NCI-H2227 treated with DMSO at 0.1 percent for 48 hours (cell line): ENCODE measurements at regions not wholly inside any gene's neighbourhood (a gene's known extent, or its start where the extent isn't known, plus 50 kb on each side); places are given as distances from the start of the nearest gene placed in this dataset.
"Not testable (repeated sequence)": the region's sequence is repeated elsewhere in the genome, so short reads cannot be mapped to it uniquely, and the experiment has no call there.

Source experiments
- DNase-seq: peaks from one replicate; lab custom pipeline; 2025; lab: John Stamatoyannopoulos, UW

GRCh38 chr16:79977940-79978836 lies 377.7 kb upstream of the MAF start:
- no peak for DNase-seq

- DNase-seq, result no peak
These were observed 372.8 kb upstream of the MAF start for GRCh38 chr16:79973320-79973719.

GRCh38 chr16:79972053-79972704 lies 371.6 kb upstream of the MAF start:
- DNase-seq, result no peak

- DNase-seq, result no peak
These were observed 370.7 kb upstream of the MAF start for GRCh38 chr16:79971237-79971572.

GRCh38 chr16:79970551-79971236 lies 370.2 kb upstream of the MAF start:
- DNase-seq, result no peak

GRCh38 chr16:79970087-79970486 lies 369.6 kb upstream of the MAF start:
- no peak for DNase-seq

- no peak for DNase-seq
These were observed 368.9 kb upstream of the MAF start for GRCh38 chr16:79969458-79969857.

GRCh38 chr16:79966226-79966625 lies 365.7 kb upstream of the MAF start:
- no peak for DNase-seq

GRCh38 chr16:79965718-79966117 lies 365.2 kb upstream of the MAF start:
- no peak for DNase-seq

GRCh38 chr16:79964104-79964503 lies 363.6 kb upstream of the MAF start:
- DNase-seq, result no peak

- no peak for DNase-seq
These were observed 362.4 kb upstream of the MAF start for GRCh38 chr16:79962962-79963361.

- DNase-seq, result no peak
These were observed 358.7 kb upstream of the MAF start for GRCh38 chr16:79959226-79959625.

GRCh38 chr16:79954921-79955705 lies 354.6 kb upstream of the MAF start:
- no peak for DNase-seq

GRCh38 chr16:79950932-79951719 lies 350.6 kb upstream of the MAF start:
- no peak for DNase-seq

GRCh38 chr16:79949417-79949816 lies 348.9 kb upstream of the MAF start:
- no peak for DNase-seq

GRCh38 chr16:79947771-79948170 lies 347.2 kb upstream of the MAF start:
- no peak for DNase-seq

GRCh38 chr16:79946252-79946651 lies 345.7 kb upstream of the MAF start:
- DNase-seq, result no peak

- no peak for DNase-seq
These were observed 343.2 kb upstream of the MAF start for GRCh38 chr16:79943736-79944135.

GRCh38 chr16:79938575-79938974 lies 338.0 kb upstream of the MAF start:
- no peak for DNase-seq

GRCh38 chr16:79937671-79938070 lies 337.1 kb upstream of the MAF start:
- DNase-seq, result not testable (repeated sequence)

- no peak for DNase-seq
These were observed 333.1 kb upstream of the MAF start for GRCh38 chr16:79933603-79934002.
